SK-N-SH (cell line): ENCODE measurements at regions not wholly inside any gene's neighbourhood (a gene's known extent, or its start where the extent isn't known, plus 50 kb on each side); places are given as distances from the start of the nearest gene placed in this dataset.

ENCODE experiments used
- CHD2 ChIP-seq: fragments of 150-350 bp; IDR thresholded peaks from 2 replicates; pipeline ENCODE4 v1.6.1; 2018; ENCODE audit warnings: low read length; ENCODE audit not compliant: partially characterized antibody
- EZH2phosphoT487 ChIP-seq: fragments of 200-600 bp; sonication (generic); IDR thresholded peaks from 2 replicates; pipeline ENCODE4 v1.6.1; 2017; ENCODE audit warnings: low read depth, mixed run types, mild to moderate bottlenecking, antibody characterized with exemption, moderate library complexity, borderline replicate concordance
- NFIC ChIP-seq: IDR thresholded peaks from 2 replicates; pipeline ENCODE4 v1.4.0; 2012; ENCODE audit warnings: borderline replicate concordance
- POLR2AphosphoS5 ChIP-seq: IDR thresholded peaks from 2 replicates; pipeline ENCODE4 v1.6.1; 2012; ENCODE audit warnings: low read depth, low read length
- SIN3A ChIP-seq: IDR thresholded peaks from 2 replicates; pipeline ENCODE4 v1.6.1; 2012; ENCODE audit warnings: low read depth, mild to moderate bottlenecking, low read length, moderate library complexity, borderline replicate concordance
- SMC3 ChIP-seq: IDR thresholded peaks from 2 replicates; pipeline ENCODE4 v1.6.1; 2012; ENCODE audit warnings: low read depth, low read length, improper control_type of control experiment
- TF ChIP-seq, protein P1 (sequence below): fragments of 200-600 bp; sonication (generic); IDR thresholded peaks from 2 replicates; pipeline ENCODE4 v1.6.1; 2017; ENCODE audit warnings: antibody characterized with exemption, mild to moderate bottlenecking, moderate library complexity
- TF ChIP-seq, protein P2 (sequence below): IDR thresholded peaks from 2 replicates; pipeline ENCODE4 v1.6.1; 2012; ENCODE audit warnings: mild to moderate bottlenecking, low read depth, low read length, moderate library complexity
- TF ChIP-seq, protein P3 (sequence below): IDR thresholded peaks from 2 replicates; pipeline ENCODE4 v1.4.0; 2012; ENCODE audit warnings: low read depth
- TF ChIP-seq, protein P4 (sequence below): fragments of 150-350 bp; IDR thresholded peaks from 2 replicates; pipeline ENCODE4 v1.6.1; 2017; ENCODE audit warnings: antibody characterized with exemption, low read length, low read depth, borderline replicate concordance

DNA sequence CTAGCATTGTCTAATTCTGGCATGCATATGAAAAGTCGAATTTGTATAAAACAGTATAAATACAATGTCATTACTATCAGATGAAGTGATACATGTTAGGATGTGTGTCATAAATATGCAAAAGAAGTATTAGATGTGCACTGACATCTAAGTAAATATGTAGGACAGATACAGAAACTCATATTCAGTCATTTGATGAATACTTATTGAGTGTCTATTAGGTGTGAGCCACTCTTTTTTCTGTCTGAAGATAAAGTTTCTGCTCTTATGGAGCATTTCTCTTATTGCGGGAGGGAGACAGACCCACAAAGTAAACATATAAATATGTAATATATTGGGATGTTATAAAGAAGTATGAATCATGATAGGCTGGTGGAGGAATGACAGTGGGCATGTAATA lies 426.6 kb upstream of the B3GALT2 start:
- TF ChIP-seq SMC3 (no peak), CHD2 (no peak), EZH2phosphoT487 (no peak), POLR2AphosphoS5 (no peak), NFIC (no peak), SIN3A (no peak)
- TF ChIP-seq, protein P1, sequence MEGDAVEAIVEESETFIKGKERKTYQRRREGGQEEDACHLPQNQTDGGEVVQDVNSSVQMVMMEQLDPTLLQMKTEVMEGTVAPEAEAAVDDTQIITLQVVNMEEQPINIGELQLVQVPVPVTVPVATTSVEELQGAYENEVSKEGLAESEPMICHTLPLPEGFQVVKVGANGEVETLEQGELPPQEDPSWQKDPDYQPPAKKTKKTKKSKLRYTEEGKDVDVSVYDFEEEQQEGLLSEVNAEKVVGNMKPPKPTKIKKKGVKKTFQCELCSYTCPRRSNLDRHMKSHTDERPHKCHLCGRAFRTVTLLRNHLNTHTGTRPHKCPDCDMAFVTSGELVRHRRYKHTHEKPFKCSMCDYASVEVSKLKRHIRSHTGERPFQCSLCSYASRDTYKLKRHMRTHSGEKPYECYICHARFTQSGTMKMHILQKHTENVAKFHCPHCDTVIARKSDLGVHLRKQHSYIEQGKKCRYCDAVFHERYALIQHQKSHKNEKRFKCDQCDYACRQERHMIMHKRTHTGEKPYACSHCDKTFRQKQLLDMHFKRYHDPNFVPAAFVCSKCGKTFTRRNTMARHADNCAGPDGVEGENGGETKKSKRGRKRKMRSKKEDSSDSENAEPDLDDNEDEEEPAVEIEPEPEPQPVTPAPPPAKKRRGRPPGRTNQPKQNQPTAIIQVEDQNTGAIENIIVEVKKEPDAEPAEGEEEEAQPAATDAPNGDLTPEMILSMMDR = no peak
- TF ChIP-seq, protein P2, sequence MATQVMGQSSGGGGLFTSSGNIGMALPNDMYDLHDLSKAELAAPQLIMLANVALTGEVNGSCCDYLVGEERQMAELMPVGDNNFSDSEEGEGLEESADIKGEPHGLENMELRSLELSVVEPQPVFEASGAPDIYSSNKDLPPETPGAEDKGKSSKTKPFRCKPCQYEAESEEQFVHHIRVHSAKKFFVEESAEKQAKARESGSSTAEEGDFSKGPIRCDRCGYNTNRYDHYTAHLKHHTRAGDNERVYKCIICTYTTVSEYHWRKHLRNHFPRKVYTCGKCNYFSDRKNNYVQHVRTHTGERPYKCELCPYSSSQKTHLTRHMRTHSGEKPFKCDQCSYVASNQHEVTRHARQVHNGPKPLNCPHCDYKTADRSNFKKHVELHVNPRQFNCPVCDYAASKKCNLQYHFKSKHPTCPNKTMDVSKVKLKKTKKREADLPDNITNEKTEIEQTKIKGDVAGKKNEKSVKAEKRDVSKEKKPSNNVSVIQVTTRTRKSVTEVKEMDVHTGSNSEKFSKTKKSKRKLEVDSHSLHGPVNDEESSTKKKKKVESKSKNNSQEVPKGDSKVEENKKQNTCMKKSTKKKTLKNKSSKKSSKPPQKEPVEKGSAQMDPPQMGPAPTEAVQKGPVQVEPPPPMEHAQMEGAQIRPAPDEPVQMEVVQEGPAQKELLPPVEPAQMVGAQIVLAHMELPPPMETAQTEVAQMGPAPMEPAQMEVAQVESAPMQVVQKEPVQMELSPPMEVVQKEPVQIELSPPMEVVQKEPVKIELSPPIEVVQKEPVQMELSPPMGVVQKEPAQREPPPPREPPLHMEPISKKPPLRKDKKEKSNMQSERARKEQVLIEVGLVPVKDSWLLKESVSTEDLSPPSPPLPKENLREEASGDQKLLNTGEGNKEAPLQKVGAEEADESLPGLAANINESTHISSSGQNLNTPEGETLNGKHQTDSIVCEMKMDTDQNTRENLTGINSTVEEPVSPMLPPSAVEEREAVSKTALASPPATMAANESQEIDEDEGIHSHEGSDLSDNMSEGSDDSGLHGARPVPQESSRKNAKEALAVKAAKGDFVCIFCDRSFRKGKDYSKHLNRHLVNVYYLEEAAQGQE = no peak
- TF ChIP-seq, protein P3, sequence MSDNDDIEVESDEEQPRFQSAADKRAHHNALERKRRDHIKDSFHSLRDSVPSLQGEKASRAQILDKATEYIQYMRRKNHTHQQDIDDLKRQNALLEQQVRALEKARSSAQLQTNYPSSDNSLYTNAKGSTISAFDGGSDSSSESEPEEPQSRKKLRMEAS = no peak
- TF ChIP-seq, protein P4, sequence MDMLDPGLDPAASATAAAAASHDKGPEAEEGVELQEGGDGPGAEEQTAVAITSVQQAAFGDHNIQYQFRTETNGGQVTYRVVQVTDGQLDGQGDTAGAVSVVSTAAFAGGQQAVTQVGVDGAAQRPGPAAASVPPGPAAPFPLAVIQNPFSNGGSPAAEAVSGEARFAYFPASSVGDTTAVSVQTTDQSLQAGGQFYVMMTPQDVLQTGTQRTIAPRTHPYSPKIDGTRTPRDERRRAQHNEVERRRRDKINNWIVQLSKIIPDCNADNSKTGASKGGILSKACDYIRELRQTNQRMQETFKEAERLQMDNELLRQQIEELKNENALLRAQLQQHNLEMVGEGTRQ = no peak
